Stromal cell of bone marrow (primary cell): ENCODE measurements at regions not wholly inside any gene's neighbourhood (a gene's known extent, or its start where the extent isn't known, plus 50 kb on each side); places are given as distances from the start of the nearest gene placed in this dataset.
"Not testable (repeated sequence)": the region's sequence is repeated elsewhere in the genome, so short reads cannot be mapped to it uniquely, and the experiment has no call there.

Experiments
- DNase-seq: peaks from one replicate; pipeline ENCODE4 v3.0.0-alpha.2; 2012; ENCODE audit warnings: low read depth

GRCh38 chr11:96899971-96900370 is 510.2 kb downstream of the JRKL start:
- DNase-seq: no peak

GRCh38 chr11:96905143-96905542 is 515.3 kb downstream of the JRKL start:
- no peak for DNase-seq

- DNase-seq: no peak
Observed at GRCh38 chr11:96905663-96906062, 515.9 kb downstream of the JRKL start.

DNA sequence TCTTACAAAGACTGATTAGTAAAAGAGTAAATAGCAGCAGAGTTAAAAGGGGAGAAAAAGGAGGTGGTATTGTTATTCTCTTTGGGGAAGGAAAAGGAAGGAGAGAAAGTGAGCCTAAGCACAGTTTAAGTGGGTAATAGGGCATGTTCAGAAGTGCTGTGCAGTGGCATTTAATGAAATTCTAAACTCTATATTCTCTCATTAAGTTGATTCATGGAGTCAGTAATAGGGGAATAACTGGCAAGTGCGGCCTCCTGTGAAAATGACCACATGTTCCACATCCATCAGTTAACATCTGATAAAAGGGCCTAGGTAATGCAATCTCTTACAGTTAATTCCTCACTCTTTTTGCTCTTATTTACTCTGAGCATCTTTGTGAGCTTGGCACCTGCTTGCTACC is 516.7 kb downstream of the JRKL start:
- no peak for DNase-seq

DNA sequence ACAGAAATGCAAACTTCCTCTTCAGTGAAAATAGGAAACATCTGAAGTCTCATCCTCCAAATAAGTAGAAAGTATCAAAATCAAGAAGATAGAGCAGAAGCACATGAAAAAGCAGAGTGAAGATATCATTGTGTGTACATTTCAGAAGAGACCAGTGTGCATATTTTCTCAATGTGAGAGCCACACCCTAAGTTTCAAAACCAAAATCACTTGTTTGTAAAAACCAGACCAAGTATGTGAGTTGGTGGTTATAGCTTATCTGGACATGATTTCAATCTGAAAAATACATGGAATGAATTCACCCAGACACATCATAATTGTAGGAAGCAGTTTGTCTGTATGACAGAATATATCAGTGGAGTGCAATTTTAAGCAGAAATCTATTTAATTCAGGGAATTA is 536.0 kb downstream of the JRKL start:
- DNase-seq: no peak

DNA sequence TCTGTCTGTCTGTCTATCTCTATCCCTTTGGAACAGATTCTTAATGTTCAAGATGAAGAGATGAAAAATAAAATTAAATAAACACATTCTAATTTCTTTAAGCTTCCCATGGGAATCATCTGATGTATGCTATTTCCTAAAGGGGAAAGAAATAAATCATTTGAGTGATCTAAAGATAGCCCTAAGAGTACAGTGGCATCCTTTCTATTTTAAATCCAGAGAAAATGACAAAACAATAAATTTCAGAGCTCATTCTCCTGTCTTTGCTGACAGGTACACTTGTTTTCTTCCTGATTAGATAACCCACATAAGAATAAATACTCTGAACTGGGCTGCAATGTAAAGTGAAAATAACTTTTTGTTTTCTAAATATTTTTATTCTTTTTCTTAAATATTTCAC is 550.4 kb downstream of the JRKL start:
- no peak for DNase-seq

GRCh38 chr11:96942855-96943254 is 553.0 kb downstream of the JRKL start:
- no peak for DNase-seq

- DNase-seq: no peak
Observed at GRCh38 chr11:96943970-96944369, 554.2 kb downstream of the JRKL start.

DNA sequence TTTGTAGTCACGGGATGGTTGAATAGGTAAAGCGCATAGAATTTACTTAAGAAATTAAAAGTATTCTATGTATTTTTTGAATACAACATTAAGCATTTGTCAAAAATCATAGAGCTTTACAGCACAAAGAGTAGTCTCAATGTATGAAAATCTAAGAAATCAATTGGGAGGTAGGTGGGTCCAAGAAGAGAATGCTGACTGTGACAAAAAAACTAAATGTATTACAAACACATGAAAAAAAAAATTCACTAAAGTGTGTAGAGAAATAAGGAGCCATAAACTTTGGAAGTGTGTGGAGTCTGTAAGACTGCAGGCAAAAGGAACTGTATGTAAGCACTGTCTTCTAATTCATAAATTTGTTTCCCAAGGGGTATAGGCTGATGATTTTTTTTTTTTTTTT is 558.3 kb downstream of the JRKL start:
- no peak for DNase-seq

DNA sequence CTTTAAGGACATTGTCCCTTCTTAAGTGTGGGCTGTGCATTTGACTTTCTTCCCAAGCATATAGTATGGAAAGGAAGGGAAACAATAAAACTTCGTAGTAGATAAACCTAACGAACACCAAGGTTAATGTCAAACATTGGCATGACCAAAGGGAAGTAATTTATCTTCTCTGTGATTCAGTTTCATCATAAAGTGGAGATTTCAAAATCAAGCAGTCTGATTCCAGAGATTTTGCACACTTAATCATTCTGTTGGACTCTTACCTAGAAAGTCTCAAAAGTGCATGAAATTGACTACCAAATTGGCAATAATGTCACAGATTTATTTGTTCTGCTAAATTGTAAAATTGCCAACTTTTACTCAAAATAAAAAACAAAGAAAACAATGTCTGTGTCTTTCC is 559.7 kb downstream of the JRKL start:
- no peak for DNase-seq

DNA sequence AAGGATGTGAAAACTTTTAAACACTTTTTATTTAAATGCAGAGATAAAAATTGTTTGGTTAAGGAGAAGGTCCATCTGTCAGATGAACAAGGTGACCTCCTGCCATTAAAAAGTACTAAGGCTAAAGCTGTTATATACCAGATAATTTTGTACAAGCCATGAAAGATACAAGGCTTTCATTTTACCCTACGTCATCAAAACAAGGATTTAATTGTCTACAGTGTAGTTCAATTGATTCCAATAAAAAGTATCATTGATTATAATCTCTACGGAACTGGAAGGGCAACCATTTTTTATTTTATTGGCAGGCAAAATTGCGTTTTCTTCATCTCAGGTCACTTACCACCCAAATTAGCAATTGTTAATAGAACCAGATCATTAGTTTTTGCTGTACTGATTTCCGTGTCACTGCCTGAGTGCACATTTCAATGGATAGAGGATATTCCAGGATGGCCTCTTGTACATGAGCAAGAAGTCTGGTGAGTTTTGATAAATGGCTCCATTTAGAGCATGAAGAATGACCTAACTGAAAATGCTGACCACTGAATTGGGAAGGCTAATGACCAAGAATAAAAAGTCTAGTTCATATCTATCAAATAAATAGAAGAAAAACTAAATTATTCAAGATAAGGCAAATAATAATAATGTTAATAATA is 564.9 kb downstream of the JRKL start:
- DNase-seq: no peak

DNA sequence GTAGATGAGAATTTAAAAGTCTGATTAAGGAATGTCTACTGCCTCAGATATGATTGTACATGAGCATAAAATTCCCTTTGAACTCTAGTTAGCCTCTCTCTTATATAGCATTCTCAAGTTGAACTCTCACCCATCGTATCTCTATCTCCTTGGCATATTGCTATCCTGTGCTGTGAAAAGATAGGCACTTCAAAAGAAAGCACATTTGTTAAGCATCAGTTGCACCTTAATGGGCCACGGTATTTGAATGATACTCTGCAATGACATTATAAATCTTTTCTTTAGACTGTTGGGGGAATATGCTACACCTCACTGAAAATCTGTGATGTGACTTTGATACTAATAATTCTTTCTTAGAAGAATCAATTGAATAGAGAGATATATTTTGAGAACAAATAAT is 570.7 kb downstream of the JRKL start:
- DNase-seq: no peak

DNA sequence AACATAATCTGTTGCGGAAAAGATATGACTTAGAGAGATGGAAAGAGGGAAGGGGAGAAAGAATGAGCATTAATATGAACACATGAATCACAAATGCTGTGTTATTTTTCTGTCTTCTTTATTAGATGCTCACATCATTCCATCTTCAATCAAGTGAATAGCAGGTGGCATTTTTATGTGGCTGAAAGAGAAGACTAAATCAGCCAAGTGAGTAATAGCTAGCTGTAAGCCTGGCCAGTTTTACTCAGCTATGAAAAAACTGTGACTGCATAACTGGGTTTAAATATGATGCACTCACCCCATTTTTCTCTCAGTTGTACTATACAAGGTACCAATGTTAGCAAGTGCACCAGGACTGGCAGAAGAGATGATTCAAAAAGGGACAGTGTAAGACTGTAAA is 571.1 kb downstream of the JRKL start:
- no peak for DNase-seq

GRCh38 chr11:96961931-96962330 is 572.1 kb downstream of the JRKL start:
- DNase-seq: no peak

DNA sequence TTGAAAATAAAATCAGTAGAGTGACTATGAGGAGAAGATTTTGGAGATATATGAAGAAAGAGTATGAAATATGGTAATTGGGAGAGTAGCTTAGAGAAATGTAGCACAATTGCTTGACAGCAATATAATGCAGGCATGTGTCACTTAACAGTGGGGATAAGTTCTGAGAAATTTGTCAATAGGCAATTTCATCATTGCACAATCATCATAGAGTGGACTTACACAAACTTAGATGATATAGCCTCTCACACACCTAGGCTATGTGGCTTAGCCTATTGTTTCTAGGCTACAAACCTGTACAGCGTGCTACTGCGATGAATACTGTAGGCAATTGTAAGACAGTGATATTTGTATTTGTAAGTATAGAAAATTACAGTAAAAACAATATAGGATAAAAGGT is 573.6 kb downstream of the JRKL start:
- no peak for DNase-seq

DNA sequence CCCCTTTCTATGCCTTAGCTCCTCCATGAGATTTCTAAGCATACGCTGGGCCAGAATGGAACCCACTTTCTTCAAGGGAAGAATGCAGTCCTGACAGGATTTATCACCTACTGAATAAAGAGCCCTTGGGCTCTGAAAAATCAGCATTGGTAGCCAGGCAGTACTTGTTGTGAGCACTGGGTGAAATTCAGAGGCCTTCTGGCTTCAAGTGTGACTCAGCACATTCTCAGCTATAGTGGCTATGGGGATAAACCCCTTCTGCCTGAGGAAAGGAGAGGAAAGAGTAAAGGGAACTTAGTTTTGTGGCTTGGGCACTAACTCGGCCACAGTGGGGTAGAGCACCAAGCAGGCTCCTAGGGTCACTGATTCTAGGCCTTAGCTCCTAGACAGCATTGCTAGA is 574.8 kb downstream of the JRKL start:
- DNase-seq: no peak

DNA sequence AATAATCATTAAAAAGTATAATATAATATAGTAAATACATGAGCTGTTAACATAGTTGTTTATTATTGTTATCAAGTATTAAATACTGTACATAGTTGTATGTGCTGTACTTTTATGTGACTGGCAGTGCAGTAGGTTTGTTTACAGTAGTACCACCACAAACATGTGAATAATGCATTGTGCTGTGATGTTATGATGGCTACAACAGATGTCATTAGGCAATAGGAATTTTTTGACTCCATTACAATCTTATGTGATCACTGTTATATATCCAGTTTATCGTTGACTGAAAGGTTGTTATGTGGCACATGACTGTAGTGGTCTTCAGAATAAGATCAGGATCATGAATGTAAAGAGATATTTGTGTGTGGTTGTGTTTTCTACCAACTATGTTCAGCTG is 577.8 kb downstream of the JRKL start:
- DNase-seq: no peak

DNA sequence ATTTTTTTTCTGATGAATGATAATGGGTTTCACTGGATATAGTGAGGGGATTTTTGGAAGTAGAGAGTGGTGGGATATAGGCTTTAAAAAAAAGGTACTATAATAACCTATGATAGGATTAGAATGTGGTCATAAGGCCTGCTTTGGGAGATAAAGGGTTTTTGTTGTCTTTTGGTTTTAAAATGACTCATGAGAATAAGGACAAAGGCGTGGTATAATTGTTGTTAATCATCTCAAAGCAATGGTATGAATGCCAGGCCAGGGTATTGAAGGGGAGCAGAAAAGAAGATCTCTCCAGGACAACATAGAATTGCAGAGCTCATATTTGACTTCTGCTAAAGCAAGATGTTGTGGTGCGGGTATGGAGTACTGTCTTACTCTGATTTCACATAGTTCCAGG is 579.4 kb downstream of the JRKL start:
- no peak for DNase-seq

GRCh38 chr11:96978751-96979150 is 588.9 kb downstream of the JRKL start:
- no peak for DNase-seq

GRCh38 chr11:96986516-96986915 is 596.7 kb downstream of the JRKL start:
- DNase-seq: no peak

DNA sequence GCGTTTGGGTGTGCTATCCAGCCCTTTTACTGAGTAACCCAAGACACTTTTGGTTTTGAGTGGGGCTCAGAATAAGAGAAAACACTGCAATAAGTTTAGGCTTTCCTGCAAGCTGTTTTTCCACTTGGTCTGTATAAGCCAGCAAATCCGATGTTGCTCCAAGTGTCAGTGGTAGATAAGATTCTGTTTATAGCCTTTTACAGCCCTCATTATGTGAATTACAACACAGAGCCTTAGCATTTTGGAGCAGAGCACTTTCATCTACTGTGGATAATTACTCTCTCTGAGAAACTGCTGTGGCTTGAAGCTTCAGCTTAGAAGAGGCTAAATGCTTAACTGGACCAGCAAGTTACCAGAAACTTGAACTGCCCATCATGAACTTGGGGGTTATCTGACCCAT is 601.1 kb downstream of the JRKL start:
- DNase-seq: no peak

GRCh38 chr11:97000481-97000880 is 610.7 kb downstream of the JRKL start:
- DNase-seq: no peak

DNA sequence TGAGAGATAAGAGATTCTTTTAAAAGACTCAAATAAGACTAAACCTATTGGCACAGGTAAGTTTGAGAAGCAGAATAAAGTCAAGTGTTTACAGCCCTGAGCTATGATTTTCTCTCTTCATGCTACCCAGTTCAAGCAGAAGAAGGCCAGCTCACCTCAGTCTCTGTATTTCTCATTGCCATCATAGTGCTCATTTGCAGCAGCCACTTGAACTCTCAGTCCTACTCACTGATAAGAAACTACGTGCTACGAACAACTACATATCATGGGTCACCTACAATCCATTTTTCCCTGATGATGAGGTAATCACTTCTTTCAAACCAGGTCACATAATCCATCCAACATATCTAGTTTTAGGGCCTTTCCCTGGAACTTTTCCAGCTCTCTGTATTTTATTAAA is 617.5 kb downstream of the JRKL start:
- DNase-seq: no peak

- no peak for DNase-seq
Observed at GRCh38 chr11:97009613-97010012, 619.8 kb downstream of the JRKL start.

GRCh38 chr11:97010997-97011396 is 621.2 kb downstream of the JRKL start:
- DNase-seq: not testable (repeated sequence)
